SIG-M5 (cell line): ENCODE measurements at regions not wholly inside any gene's neighbourhood (a gene's known extent, or its start where the extent isn't known, plus 50 kb on each side); places are given as distances from the start of the nearest gene placed in this dataset.

Experiments
- DNase-seq: peaks from one replicate; lab custom pipeline; 2025; lab: John Stamatoyannopoulos, UW

- DNase-seq, result no peak
Measured at GRCh38 chr3:117254985-117255384, 545.4 kb downstream of the TUSC7 start.

DNA sequence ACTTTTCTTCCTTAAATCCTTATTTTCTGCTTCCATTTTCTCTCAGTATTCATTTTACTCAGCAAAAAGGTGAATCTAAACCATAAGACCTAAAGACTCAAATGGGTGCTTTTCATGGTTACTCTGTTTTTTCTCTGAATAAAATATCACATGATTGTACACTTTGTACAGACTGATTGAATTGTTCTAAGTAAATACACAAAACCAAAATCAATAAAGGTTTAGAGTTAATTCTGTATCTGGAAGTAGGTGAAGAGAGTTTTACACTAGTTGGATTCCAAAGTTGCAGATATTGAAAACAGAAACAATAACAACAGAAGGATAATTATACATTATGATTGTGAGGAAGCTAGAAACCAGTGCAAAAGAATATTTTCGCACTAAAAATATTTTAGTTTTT lies 546.2 kb downstream of the TUSC7 start:
- no peak for DNase-seq

- no peak for DNase-seq
Measured at GRCh38 chr3:117261983-117262421, 552.4 kb downstream of the TUSC7 start.

DNA sequence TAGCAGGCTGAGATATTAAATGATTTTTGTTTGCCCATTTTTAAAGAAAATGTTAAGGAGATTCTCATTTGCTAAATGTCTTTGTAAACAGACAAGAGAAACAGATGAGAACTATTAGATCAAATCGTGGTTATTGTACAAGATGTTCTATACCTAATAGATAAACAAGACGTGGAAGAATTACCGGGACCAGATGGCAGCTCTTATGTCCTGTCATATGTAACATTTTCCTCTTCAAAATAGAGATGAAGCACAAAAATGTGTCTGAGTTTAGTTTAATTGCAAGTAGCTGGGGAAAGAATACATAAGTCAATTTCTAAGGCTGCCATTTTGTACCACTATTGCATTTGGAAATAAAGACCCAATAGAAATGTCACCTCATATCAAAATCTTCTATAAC lies 553.7 kb downstream of the TUSC7 start:
- no peak for DNase-seq

GRCh38 chr3:117263745-117264144 lies 554.2 kb downstream of the TUSC7 start:
- no peak for DNase-seq

- DNase-seq, result no peak
Measured at GRCh38 chr3:117264204-117264994, 554.8 kb downstream of the TUSC7 start.

DNA sequence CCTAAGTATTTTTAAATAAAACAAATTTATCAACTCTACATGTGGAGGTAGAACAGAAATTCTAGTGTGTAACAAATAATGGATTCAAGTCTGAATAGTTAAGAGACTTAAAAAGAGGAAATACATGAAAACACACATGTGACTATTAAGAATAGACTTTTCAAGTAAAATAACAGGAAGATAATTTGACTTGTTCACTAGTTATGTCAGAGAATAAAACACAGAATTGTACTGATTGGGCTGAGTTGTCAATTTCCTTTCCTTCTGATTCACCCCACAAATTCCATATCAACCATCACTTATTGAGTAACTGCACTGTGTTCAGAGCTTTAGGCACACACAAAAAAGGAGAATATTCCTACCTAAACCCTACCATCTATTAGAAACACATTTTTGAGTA lies 557.2 kb downstream of the TUSC7 start:
- DNase-seq, result no peak

DNA sequence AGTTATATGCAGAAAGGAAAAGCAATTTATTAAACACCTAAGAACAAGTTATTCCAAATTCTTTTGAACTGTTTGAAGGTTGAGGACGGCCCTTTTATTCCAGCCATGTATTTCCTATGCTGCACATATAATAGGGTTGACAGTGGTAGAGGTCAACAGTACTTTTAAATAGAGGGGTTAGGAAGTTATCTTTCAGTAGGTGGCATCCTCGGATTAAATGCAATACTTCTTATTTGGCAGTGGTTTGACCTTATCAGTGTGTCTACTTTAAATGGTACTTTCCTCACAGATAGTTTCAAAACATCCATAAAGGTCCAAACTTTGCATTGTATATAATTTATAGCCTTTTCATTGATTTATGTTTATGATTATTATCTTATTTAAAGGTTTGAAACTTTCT lies 558.7 kb downstream of the TUSC7 start:
- no peak for DNase-seq

GRCh38 chr3:117272274-117272673 lies 562.7 kb downstream of the TUSC7 start:
- DNase-seq, result no peak

DNA sequence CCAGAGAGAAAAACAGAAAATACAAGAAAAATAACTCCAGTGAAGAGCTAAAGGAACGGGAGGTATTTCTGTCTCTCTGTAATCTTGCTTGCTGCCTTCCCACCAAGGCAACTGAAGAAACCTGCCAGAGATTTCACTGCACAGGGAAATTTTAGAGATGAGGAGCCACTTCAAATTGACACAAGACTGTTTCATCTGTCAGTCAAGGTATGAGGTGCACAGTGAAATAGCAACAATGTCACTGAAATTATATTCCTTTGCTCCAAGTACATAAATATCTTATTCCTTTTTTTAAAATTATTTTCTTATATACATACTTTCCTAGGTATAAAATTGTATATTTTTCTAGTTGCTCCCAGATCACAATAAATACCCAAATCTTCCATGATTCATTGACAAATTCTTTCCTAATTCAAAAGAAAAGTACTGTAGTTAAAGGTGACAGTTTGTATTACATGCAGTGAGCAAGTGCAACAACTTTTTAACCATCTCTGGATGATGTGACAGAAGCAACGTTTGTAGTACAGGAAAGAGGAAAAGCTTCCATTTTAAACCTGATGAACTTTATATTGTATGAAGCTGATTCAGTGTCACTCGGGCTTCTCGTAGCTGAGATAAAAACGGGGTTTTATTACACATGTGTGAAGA lies 563.4 kb downstream of the TUSC7 start:
- no peak for DNase-seq

- DNase-seq, result no peak
Measured at GRCh38 chr3:117277816-117278215, 568.2 kb downstream of the TUSC7 start.

GRCh38 chr3:117278424-117279190 lies 569.0 kb downstream of the TUSC7 start:
- no peak for DNase-seq

DNA sequence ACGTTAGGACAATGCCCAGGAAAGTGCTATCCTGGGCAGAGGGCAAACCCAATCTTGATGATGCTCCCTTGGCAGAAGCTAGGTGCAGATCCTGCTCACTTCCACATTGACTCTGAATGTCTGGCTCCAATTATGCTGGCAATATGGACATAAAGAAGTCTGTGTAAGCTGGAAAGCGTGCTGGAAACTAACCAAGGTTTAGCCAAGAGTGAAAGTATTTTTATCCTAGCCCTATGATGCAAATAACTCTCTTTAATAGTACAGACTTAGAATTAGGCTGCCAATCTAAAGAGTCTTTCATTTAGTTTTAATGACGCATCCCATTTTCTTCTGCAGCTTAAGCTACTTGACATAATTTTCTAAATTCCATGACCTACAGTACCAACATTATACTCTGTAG lies 571.8 kb downstream of the TUSC7 start:
- DNase-seq, result no peak

DNA sequence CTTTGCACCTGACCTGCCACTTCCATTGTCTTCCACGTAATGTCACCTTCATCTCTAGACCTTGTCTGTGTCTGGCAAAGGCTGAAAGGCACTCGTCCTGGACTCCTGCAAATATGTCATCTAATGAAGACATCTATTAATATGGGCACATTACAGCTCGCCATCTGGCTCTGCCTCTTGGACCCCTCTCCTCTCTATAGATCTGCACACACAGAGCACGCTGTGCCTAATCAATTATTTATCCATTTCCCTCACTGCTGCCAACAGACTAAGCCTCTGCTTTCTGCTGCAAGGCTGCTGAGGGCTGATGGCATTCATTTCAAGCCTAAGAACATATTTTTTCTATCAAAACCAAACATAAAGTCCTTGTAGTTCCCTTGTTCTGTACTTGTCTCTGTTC lies 573.0 kb downstream of the TUSC7 start:
- no peak for DNase-seq

DNA sequence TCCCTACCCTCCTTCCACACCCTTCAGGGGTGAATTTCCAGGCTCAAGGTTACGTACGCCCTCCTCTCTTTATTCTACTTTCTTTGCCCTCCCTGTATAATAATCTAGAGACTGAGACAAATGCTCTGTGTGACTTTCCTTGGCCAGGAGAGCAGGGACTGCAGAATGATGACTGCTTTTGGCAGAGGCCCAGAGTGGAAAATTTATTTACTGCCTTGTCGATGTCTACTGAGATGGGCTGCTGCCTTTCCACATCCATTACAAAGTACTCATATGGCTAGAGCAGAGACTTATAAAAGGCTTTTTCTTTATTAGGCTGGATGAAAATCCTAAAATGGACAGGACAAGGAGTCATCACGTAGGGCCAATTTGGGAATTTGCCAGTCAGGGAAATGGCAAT lies 576.2 kb downstream of the TUSC7 start:
- DNase-seq, result no peak

DNA sequence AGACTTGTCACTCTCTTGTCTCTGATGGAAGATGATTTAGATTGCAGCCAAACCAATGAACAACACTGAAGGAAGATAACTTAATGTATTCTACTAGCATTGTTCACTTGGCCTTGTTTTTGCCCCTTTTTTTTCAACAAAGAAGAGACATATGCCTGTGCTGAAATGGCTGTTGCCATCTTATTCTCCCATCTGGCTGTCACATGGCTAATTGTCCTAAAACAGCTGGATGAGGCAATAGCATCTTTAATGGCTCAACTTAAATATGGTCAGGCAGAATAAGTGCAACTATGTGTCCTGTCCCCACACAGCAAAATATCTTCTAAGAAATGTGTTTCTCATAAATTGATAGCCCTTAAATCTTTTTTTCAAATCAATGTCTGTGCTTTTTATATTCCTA lies 576.9 kb downstream of the TUSC7 start:
- DNase-seq, result no peak

DNA sequence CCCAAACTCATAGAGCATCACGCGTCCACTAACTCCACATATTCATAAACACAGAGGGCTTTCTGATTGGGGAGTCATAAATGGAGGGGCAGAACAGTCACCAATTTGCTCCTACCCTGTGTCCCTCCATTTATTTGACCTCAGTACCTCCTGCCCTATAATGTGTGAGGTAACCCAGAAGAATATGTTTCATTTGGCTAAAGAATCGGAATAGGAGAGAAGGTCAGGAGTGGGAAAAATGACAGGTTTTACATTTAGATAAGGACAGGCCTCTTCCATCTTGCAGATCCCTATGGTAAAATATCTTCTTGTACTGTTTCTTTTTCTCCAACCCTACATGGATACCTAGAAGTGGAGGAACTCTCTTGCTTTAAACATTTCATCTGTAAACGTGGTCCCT lies 578.0 kb downstream of the TUSC7 start:
- DNase-seq, result no peak

GRCh38 chr3:117291476-117291875 lies 581.9 kb downstream of the TUSC7 start:
- DNase-seq, result no peak

GRCh38 chr3:117297065-117297464 lies 587.5 kb downstream of the TUSC7 start:
- DNase-seq, result no peak

DNA sequence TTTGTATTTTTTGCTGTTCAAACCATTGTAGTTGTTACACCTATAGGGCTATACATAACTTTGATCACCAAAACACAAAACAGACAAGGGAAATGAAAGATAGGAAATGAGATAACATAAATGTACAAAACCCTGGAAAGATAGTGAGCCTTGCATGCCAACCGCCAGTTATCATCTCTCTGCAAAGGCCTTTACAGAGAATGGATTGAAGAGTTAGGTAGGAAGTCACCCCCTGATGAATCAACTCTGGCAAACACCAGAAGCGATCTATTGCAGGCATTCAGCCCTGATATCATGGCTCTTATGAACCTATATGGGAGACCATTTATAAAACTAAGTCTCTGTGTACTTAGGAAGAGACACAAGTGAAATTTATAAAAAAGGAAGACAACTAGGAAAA lies 588.0 kb downstream of the TUSC7 start:
- DNase-seq, result no peak

GRCh38 chr3:117298273-117298672 lies 588.7 kb downstream of the TUSC7 start:
- no peak for DNase-seq

DNA sequence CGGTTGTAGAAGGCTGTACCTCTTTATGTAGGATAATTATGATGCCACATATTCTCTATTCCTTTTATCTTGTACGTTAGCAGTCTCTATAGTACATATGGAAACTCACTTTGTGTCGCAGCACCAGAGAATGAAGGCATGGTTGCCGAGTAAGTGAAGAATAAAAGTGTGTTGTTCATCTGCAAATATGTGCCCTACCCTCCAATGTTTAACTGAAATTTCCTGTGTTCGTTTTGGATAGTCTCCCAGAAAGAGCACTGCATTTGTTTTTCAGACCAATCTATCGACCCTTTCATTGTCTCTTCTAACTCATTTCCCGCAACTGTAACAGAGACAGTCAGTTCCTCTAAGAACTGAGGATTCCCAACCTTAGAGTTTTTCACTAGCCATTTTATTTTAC lies 592.8 kb downstream of the TUSC7 start:
- DNase-seq, result no peak

DNA sequence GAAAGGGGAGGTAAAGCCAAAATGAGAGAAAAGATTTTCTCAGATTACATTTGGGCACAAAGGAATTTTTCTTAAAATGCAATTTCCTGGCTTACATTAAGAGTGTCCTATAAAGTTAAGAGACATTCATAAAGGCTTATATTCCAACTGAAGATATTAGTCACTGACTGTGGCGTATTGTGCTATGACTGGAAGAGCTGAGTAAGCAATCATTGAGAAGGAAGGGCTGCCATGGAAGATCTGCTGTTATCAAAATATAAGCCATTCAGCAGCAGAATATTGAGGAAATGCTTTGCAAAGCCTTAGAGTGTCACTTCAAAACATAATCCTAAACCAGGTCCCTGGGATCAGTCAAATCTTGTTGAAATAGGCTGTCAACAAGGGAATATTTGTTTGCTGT lies 593.9 kb downstream of the TUSC7 start:
- no peak for DNase-seq
